ENCODE measurements at regions not wholly inside any gene's neighbourhood (a gene's known extent, or its start where the extent isn't known, plus 50 kb on each side); places are given as distances from the start of the nearest gene placed in this dataset.

DNA sequence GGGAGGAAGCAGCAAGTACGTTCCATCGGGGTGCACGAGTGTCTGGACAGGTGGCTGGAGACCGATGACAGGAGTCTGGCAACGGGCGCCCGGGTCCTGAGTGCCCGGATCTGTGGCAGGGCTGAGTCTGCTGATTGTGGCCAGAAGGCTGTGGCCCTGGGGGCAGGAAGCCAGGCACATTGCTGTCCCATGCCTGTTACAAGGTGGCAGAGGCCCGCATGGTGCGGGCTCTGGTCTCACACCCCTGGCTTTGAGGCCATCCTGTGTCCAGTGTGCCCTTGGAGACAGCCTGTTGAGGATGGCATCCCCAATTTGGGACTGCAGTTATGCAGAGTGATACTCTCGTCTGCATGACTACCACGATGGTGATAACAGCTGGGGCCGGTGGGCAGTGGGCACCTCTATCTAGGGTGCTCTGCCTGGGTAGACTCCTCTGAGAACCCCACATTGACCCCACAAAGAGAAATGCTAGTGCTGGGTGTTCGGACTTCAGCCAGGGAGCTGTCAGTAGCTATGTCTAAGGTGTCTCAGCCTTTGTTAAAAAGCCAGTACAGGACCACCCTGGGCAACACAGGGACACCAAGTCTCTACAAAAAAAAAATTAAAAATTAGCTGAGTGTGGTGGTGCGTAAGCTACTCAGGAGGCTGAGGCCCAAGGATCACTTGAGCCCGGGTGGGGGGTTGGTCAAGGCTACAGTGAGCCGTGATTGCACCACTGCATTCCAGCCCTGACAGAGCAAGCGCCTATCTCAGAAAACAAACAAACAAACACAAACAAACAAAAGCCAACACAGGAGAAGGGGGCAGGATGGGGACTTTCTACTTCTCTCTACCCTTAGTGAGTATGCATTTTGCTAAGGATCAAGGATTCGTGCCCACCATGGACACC, 88.3 kb downstream of the RHOB start:
- Histone ChIP-seq H3K4ac (replicated peaks; ENCODE audit: insufficient read length, low read depth, low read length) (no peak overlapping the region), H3K18ac (ENCODE audit: extremely low read depth, low read length) (no peak overlapping the region; the same call in 1 of the 2 replicates), H3K79me1 (ENCODE audit: low read depth, low read length) (no peaks in the 10 kb centered on the region), H2BK12ac (ENCODE audit: low read depth, low read length) (0 out of 2 replicates have a peak overlapping the region, but pooled peaks have one; percentile 68), H3K4me2 (ENCODE audit: insufficient read depth in 1 of 2, low read depth in 2 of 2, low read length in 2 of 2) (no peak overlapping the region; a peak in 1 of 4 replicates), H2AFZ (ENCODE audit: low read length) (no peak overlapping the region), H3K23ac (ENCODE audit: insufficient read length) (no peak overlapping the region), H3K27me3 (replicated peaks in 1 of 4; ENCODE audit: control insufficient read depth in 3 of 4, extremely low read depth in 1 of 4, insufficient read depth in 3 of 4, low read length in 3 of 4) (no peaks in the 10 kb centered on the region; a peak in 2 of 7 replicates), H4K5ac (ENCODE audit: insufficient read length, low read depth, low read length) (no peak overlapping the region), H2AK5ac (ENCODE audit: low read depth, low read length) (0 out of 2 replicates have a peak overlapping the region, but pooled peaks have one; percentile 85), H3K23me2 (ENCODE audit: low read depth, low read length) (no peaks in the 10 kb centered on the region), H3K4me1 (replicated peaks in 1 of 4; ENCODE audit: control insufficient read depth in 3 of 4, insufficient read depth in 4 of 4, low read length in 3 of 4) (peaks cover 9 to 26% (median 18%) of the 10 kb centered on the region in 4 experiments), H3K56ac (replicated peaks; ENCODE audit: insufficient read length, low read depth, low read length) (no peak overlapping the region), H3K79me2 (ENCODE audit: control insufficient read depth in 1 of 2, insufficient read depth in 2 of 2, low read length in 2 of 2) (no peaks in the 10 kb centered on the region), H2BK5ac (ENCODE audit: low read depth, low read length) (no peak overlapping the region), H3K14ac (ENCODE audit: insufficient read length) (no peak overlapping the region), H4K8ac (ENCODE audit: extremely low read depth, insufficient read depth, low read length) (no peak overlapping the region), H3K4me3 (ENCODE audit: extremely low read depth in 1 of 4, insufficient read depth in 2 of 4, low read depth in 3 of 4, low read length in 4 of 4) (no peak overlapping the region), H3K27ac (ENCODE audit: low read depth, low read length) (no peak overlapping the region), H2BK15ac (ENCODE audit: low read length) (no peak overlapping the region), H3K36me3 (ENCODE audit: control insufficient read depth in 2 of 4, insufficient read depth in 4 of 4, low read length in 3 of 4) (no peaks in the 10 kb centered on the region), H4K91ac (replicated peaks; ENCODE audit: insufficient read length, low read length) (no peak overlapping the region), H3K9me3 (ENCODE audit: insufficient read depth in 2 of 2, low read depth in 1 of 2, low read length in 1 of 2) (no peaks in the 10 kb centered on the region), H2BK120ac (replicated peaks; ENCODE audit: low read depth, low read length) (no peak overlapping the region), H4K20me1 (replicated peaks in 1 of 2; ENCODE audit: control insufficient read depth in 1 of 2, insufficient read depth in 2 of 2, low read length in 2 of 2) (no peaks in the 10 kb centered on the region), H3K9ac (replicated peaks in 1 of 4; ENCODE audit: extremely low read depth in 1 of 4, low read depth in 3 of 4, low read length in 3 of 4) (no peak overlapping the region), H2BK20ac (ENCODE audit: low read length) (no peak overlapping the region)
- no peak for TF ChIP-seq CTBP2 (IDR thresholded peaks at IDR 0.05; ENCODE audit: borderline replicate concordance, insufficient read depth, insufficient read length, low read length)
- peak; percentile 54 for TF ChIP-seq TEAD4 (IDR thresholded peaks at IDR 0.05; ENCODE audit: low read depth, low read length)
- TF ChIP-seq HDAC2 (IDR thresholded peaks at IDR 0.05; ENCODE audit: borderline replicate concordance in 1 of 2, low read depth in 2 of 2, low read length in 2 of 2), result no peak
- TF ChIP-seq HDAC6 (IDR thresholded peaks at IDR 0.05; ENCODE audit: low read depth, low read length), result no peak
- TF ChIP-seq CEBPB (IDR thresholded peaks at IDR 0.05; ENCODE audit: low read depth, low read length), result peak; percentile 49; the same call in 1 of the 2 replicates
- TF ChIP-seq KDM1A (IDR thresholded peaks at IDR 0.05; ENCODE audit: borderline replicate concordance, low read length), result no peak
- CTCF ChIA-PET (ENCODE audit: partially characterized antibody), result interaction anchor here (0.6 to 4.3 kb wide), 9 partner anchors 9 to 157 kb away, joined by 3 to 17 read pairs (median 3); no protein-coding TSS in a partner anchor
- WGBS, 2 experiments (ENCODE audit: extremely low coverage in 1 of 2, insufficient coverage in 1 of 2, insufficient read length in 1 of 2, insufficient replicate concordance in 2 of 2, low coverage in 1 of 2, low lambda C conversion rate in 2 of 2, missing lambda C conversion rate in 1 of 2), result 88% methylated on average over 19 of the region's 19 CpGs; no CpG with 5 or more reads in 1 of the 2 experiments
- POLR2A ChIA-PET (ENCODE audit: partially characterized antibody), result interaction anchor here (1.2 to 4.0 kb wide), 3 partner anchors 9 to 88 kb away, joined by 3 to 19 read pairs (median 13); partner anchors contain the start of gene RHOB
- no peak for DNase-seq (ENCODE audit: low read depth in 1 of 2, low spot score in 2 of 2)
- no peak for FAIRE-seq
